Natural killer cell (primary cell): ENCODE measurements at regions not wholly inside any gene's neighbourhood (a gene's known extent, or its start where the extent isn't known, plus 50 kb on each side); places are given as distances from the start of the nearest gene placed in this dataset.
A peak's percentile ranks its signal among the peaks of the same experiment; 100 is the strongest.

Experiments used
- ATAC-seq, 3 donors: fragments of 150-1000 bp in 2 of 3; fragments of 200-7000 bp in 1 of 3; cut with Tn5 transposase; 1 replicate in 1 of 3; 2 replicates in 2 of 3; pipeline ENCODE4 v1.10.0; 2021; ENCODE audit warnings: mild to moderate bottlenecking in 2 of 3, moderate library complexity in 2 of 3
- DNase-seq, 2 donors: peaks; one replicate each; pipeline versions ENCODE4 v3.0.0 to v3.0.0-alpha.2; 2013 to 2021; ENCODE audit warnings: mixed read lengths in 1 of 2
- H3K27ac ChIP-seq: one replicate; pipeline ENCODE4 v1.5.1; 2013; ENCODE audit warnings: mild to moderate bottlenecking, low read length
- H3K27me3 ChIP-seq: one replicate; pipeline ENCODE4 v1.6.1; 2013; ENCODE audit warnings: low read length; ENCODE audit not compliant: control insufficient read depth, insufficient read depth
- H3K36me3 ChIP-seq: one replicate; pipeline ENCODE4 v1.6.1; 2013; ENCODE audit warnings: low read length; ENCODE audit not compliant: control insufficient read depth, insufficient read depth
- H3K4me1 ChIP-seq: one replicate; pipeline ENCODE4 v1.6.1; 2013; ENCODE audit warnings: low read length; ENCODE audit not compliant: control insufficient read depth, insufficient read depth
- H3K4me3 ChIP-seq: one replicate; pipeline ENCODE4 v1.5.1; 2013; ENCODE audit warnings: low read length
- H3K9me3 ChIP-seq: one replicate; pipeline ENCODE4 v1.6.1; 2013; ENCODE audit warnings: low read length; ENCODE audit not compliant: control insufficient read depth, insufficient read depth
- H3K27ac Mint-ChIP-seq, 2 donors: one replicate each; pipeline ENCODE4 v1.8.0; 2022; ENCODE audit warnings: mild to moderate bottlenecking in 2 of 2, mixed read lengths in 2 of 2, moderate library complexity in 1 of 2
- H3K27me3 Mint-ChIP-seq, 2 donors: one replicate each; pipeline ENCODE4 v1.8.0; 2022; ENCODE audit warnings: low read depth in 2 of 2, mixed read lengths in 2 of 2
- H3K36me3 Mint-ChIP-seq: one replicate; pipeline ENCODE4 v1.8.0; 2022; ENCODE audit warnings: mixed read lengths
- H3K4me1 Mint-ChIP-seq, 2 donors: one replicate each; pipeline ENCODE4 v1.8.0; 2022; ENCODE audit warnings: mixed read lengths in 2 of 2
- H3K4me3 Mint-ChIP-seq: one replicate; pipeline ENCODE4 v1.8.0; 2022; ENCODE audit warnings: mild to moderate bottlenecking, moderate library complexity, mixed read lengths
- H3K9me3 Mint-ChIP-seq, 2 donors: one replicate each; pipeline ENCODE4 v1.8.0; 2022; ENCODE audit warnings: mixed read lengths in 2 of 2
- CTCF ChIP-seq: fragments of 200-600 bp; IDR thresholded peaks from one replicate; pipeline ENCODE4 v1.8.0; 2022; ENCODE audit warnings: antibody characterized with exemption
- WGBS: methylation state at CpG from one replicate; pipeline ENCODE4 v1.1.7; 2013; ENCODE audit warnings: missing lambda C conversion rate; ENCODE audit not compliant: insufficient coverage; 5-methylcytosine and 5-hydroxymethylcytosine counted together
- intact Hi-C: fragments of 100-400 bp; cut with micrococcal nuclease; formaldehyde crosslinking; loops from one replicate; pipeline ENCODE4 v1.14.2; 2022

- Histone ChIP-seq H3K4me3 (no peak overlapping the region), H3K4me1 (no peaks in the 10 kb centered on the region), H3K9me3 (no peaks in the 10 kb centered on the region), H3K27me3 (no peaks in the 10 kb centered on the region), H3K27ac (no peak overlapping the region), H3K36me3 (no peaks in the 10 kb centered on the region)
- H3K27ac Mint-ChIP-seq = no peak overlapping the region
- ATAC-seq = no peak
- no peaks in the 10 kb centered on the region for H3K27me3 Mint-ChIP-seq
- DNase-seq = no peak
- no peaks in the 10 kb centered on the region for H3K36me3 Mint-ChIP-seq
- no peak for TF ChIP-seq CTCF
- no peaks in the 10 kb centered on the region for H3K9me3 Mint-ChIP-seq
- 98% methylated on average over 3 of the region's 3 CpGs for WGBS
- peaks cover 11 to 13% of the 10 kb centered on the region in 2 donors for H3K4me1 Mint-ChIP-seq
- no peak overlapping the region for H3K4me3 Mint-ChIP-seq
- intact Hi-C loops = no loop called here
Measured at GRCh38 chr1:185478877-185479276, 161.8 kb upstream of the IVNS1ABP start.

DNA sequence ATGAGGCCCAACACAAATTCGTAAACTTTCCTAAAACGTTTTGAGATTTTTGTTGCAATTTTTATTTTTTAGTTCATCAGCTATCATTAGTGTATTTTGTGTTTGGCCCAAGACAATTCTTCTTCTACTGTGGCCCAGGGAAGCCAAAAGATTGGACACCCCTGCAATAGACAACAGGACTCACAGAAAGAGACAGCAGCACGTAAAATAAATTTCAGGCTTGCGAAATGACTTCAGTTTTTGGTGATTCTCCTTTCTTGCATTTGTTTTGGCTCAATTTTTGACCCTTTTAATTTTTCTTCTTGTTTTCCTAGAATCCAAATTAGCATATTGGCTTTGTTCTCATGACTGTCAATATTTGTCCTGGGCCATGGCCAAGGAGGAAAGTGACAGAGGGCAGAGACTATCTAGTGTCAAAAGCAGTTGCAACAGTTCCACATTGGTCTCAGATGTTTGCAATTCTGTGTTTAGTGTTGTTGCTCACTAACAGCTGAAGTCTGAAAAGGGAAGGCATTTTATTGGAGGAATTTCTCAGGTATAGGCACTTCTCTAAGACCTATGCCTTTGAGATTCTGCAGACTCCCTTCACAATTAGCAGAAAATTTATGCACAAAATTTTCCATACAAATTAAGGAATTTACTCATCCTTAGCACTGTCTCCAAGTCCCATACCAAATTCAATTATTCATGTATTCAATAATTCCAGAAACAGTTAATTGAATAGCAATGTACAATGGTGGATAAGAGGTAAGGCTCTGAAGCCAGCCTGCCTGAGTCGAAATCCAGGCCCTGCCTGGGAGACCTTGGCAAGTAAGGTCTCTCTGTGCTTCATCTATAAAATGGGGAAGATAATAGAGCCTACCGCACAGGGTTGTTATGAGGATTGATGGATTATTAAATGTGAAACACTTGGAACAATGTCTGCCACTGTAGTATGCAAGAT, 160.9 kb upstream of the IVNS1ABP start:
- no peaks in the 10 kb centered on the region for H3K27me3 ChIP-seq
- H3K27me3 Mint-ChIP-seq = no peaks in the 10 kb centered on the region
- H3K4me3 ChIP-seq = no peak overlapping the region
- H3K27ac Mint-ChIP-seq = no peak overlapping the region
- H3K9me3 ChIP-seq = no peaks in the 10 kb centered on the region
- 92% methylated on average over 6 of the region's 6 CpGs for WGBS
- H3K9me3 Mint-ChIP-seq = no peaks in the 10 kb centered on the region
- intact Hi-C loops = no loop called here
- no peak for ATAC-seq
- H3K4me1 Mint-ChIP-seq = peaks cover 11 to 17% of the 10 kb centered on the region in 2 donors
- H3K4me1 ChIP-seq = no peaks in the 10 kb centered on the region
- TF ChIP-seq CTCF = no peak
- no peak overlapping the region for H3K27ac ChIP-seq
- H3K36me3 ChIP-seq = no peaks in the 10 kb centered on the region
- H3K36me3 Mint-ChIP-seq = no peaks in the 10 kb centered on the region
- H3K4me3 Mint-ChIP-seq = no peak overlapping the region
- no peak for DNase-seq

- Mint-ChIP-seq H3K4me1 (peaks cover 16 to 22% of the 10 kb centered on the region in 2 donors), H3K4me3 (no peak overlapping the region)
Measured at GRCh38 chr1:185474440-185475149, 157.6 kb upstream of the IVNS1ABP start.

More at GRCh38 chr1:185474440-185475149, 157.6 kb upstream of the IVNS1ABP start:
- ATAC-seq (peak in 1 of 3 donors; percentile 73), DNase-seq (peak in 1 of 2 donors; percentile 42)
- H3K36me3 ChIP-seq = no peaks in the 10 kb centered on the region
- H3K27me3 Mint-ChIP-seq = peaks cover 0 to 6% of the 10 kb centered on the region in 2 donors
- H3K4me1 ChIP-seq = no peaks in the 10 kb centered on the region
- no peak for TF ChIP-seq CTCF
- WGBS = 63% methylated on average over 1 of the region's 2 CpGs
- H3K27me3 ChIP-seq = no peaks in the 10 kb centered on the region
- H3K36me3 Mint-ChIP-seq = no peaks in the 10 kb centered on the region
- no peaks in the 10 kb centered on the region for H3K9me3 Mint-ChIP-seq
- intact Hi-C loops = no loop called here
- H3K4me3 ChIP-seq = no peak overlapping the region
- no peak overlapping the region for H3K27ac ChIP-seq
- no peak overlapping the region for H3K27ac Mint-ChIP-seq
- H3K9me3 ChIP-seq = no peaks in the 10 kb centered on the region
